Kidney epithelial cell (primary cell): ENCODE measurements at regions not wholly inside any gene's neighbourhood (a gene's known extent, or its start where the extent isn't known, plus 50 kb on each side); places are given as distances from the start of the nearest gene placed in this dataset.

Source experiments
- DNase-seq: peaks from one replicate; pipeline ENCODE4 v3.0.0-alpha.2; 2010; ENCODE audit warnings: low read depth
- H3K27me3 ChIP-seq: 2 replicates; pipeline ENCODE4 v1.6.0; 2011; ENCODE audit warnings: low read length; ENCODE audit not compliant: control insufficient read depth, insufficient read depth
- H3K36me3 ChIP-seq: 2 replicates; pipeline ENCODE4 v1.5.1; 2011; ENCODE audit warnings: low read length; ENCODE audit not compliant: control insufficient read depth, insufficient read depth
- H3K4me3 ChIP-seq: 2 replicates; pipeline ENCODE4 v1.5.1; 2011; ENCODE audit warnings: low read depth, mild to moderate bottlenecking, control low read depth, low read length
- CTCF ChIP-seq: IDR thresholded peaks from 2 replicates; pipeline ENCODE4 v1.5.1; 2011; ENCODE audit warnings: mild to moderate bottlenecking, moderate library complexity, low read length, control low read depth, inconsistent platforms; ENCODE audit not compliant: insufficient read depth, poor library complexity, severe bottlenecking

GRCh38 chr14:98195256-98195655 is 1076.7 kb downstream of the BCL11B start:
- Histone ChIP-seq H3K27me3 (peaks cover 2% of the 10 kb centered on the region), H3K4me3 (no peak overlapping the region), H3K36me3 (no peaks in the 10 kb centered on the region)
- DNase-seq: no peak
- no peak for TF ChIP-seq CTCF

- TF ChIP-seq CTCF: no peak
- no peak for DNase-seq
- peaks cover 2% of the 10 kb centered on the region for H3K27me3 ChIP-seq
- H3K36me3 ChIP-seq: no peaks in the 10 kb centered on the region
- H3K4me3 ChIP-seq: no peak overlapping the region
These were observed 1074.1 kb downstream of the BCL11B start for GRCh38 chr14:98197933-98198332.

DNA sequence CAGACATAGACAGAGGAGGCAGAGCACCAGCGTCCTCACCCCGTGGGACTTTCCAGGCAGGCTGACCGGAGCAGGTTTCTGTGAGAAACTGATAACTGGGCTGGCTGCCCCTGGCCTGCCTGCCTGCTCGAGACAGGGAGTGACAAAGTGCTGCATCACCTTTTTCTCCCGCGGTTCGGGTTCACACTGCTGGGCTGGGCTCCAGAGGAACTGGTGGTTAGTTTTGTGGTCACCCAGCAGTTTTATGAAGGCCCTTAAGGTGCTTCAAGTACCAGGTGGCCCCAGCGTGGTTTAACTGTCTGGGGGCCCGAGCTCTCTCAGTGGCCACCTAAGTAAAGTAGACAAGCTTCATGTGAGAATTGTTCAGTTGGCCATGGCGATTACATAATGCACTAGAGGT is 1073.6 kb downstream of the BCL11B start:
- Histone ChIP-seq H3K36me3 (no peaks in the 10 kb centered on the region), H3K27me3 (peaks cover 2% of the 10 kb centered on the region), H3K4me3 (no peak overlapping the region)
- no peak for DNase-seq
- no peak for TF ChIP-seq CTCF

GRCh38 chr14:98200601-98201000 is 1071.4 kb downstream of the BCL11B start:
- DNase-seq: no peak
- H3K36me3 ChIP-seq: no peaks in the 10 kb centered on the region
- H3K4me3 ChIP-seq: no peak overlapping the region
- H3K27me3 ChIP-seq: peaks cover 2% of the 10 kb centered on the region
- no peak for TF ChIP-seq CTCF

DNA sequence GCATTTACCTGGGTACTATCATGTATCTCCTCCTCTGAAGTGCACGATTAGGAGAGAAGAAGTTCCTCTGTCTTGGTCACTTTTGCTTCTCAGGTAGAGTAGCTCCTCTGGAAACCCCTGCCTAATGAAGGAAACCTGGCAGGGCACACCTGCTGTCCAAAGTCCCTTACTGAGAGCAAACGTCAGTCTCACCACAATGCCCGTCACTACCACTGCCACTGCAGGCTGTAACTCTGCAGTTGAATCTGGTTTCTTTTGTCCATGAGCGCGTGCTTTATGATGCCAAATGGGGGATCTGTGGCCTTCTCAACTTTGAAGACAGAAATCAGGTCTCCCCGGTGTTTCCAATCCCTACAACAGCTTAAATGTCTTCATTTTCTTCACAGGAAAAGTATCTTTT is 1068.6 kb downstream of the BCL11B start:
- no peak for TF ChIP-seq CTCF
- no peak overlapping the region for H3K4me3 ChIP-seq
- peaks cover 2% of the 10 kb centered on the region for H3K27me3 ChIP-seq
- H3K36me3 ChIP-seq: no peaks in the 10 kb centered on the region
- DNase-seq: no peak

GRCh38 chr14:98204139-98204538 is 1067.9 kb downstream of the BCL11B start:
- H3K36me3 ChIP-seq: no peaks in the 10 kb centered on the region
- TF ChIP-seq CTCF: no peak
- H3K4me3 ChIP-seq: no peak overlapping the region
- no peaks in the 10 kb centered on the region for H3K27me3 ChIP-seq
- DNase-seq: no peak
